ENCODE measurements at regions not wholly inside any gene's neighbourhood (a gene's known extent, or its start where the extent isn't known, plus 50 kb on each side); places are given as distances from the start of the nearest gene placed in this dataset.

DNA sequence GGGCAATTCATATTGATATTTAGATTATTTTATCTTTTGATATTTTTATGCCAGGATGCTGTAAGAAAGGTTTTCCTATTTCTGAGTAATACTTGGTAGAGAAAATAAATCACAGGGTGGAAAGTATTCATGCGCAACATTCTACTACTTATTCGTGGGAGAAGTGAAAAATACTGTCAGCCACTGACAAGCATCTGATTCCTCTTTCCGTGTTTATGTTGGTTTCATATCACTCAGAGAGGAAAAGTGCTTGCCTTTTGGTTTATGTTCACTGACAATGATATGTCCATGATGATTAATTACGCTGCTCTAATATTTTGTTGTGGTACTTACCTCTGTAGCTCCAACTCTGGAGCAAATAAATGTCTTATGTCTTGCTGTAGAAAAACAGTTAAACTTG is 429.4 kb downstream of the EDEM1 start:
- H3K27ac ChIP-seq (ENCODE audit: low read depth in 2 of 2, low read length in 2 of 2) = no peak overlapping the region
- H3K4me3 ChIP-seq (ENCODE audit: low read length in 3 of 3) = no peak overlapping the region
- H3K4me1 ChIP-seq (ENCODE audit: control insufficient read depth in 2 of 3, insufficient read depth in 2 of 3, low read depth in 1 of 3, low read length in 3 of 3) = peaks cover 0 to 2% (median 0%) of the 10 kb centered on the region in 3 donors
- peak in 2 of 5 donors; percentile 32 to 35 for DNase-seq
- no peaks in the 10 kb centered on the region for H3K36me3 ChIP-seq (ENCODE audit: control insufficient read depth in 2 of 3, insufficient read depth in 3 of 3, low read length in 3 of 3)
- intact Hi-C loops (cut with DNase I) = no loop called here
- TF ChIP-seq CTCF (IDR thresholded peaks at IDR 0.05; ENCODE audit: borderline replicate concordance, extremely low read depth, insufficient read depth) = no peak
- no peak overlapping the region for H3K9ac ChIP-seq (ENCODE audit: low read length in 3 of 3)
- H3K9me3 ChIP-seq (ENCODE audit: control insufficient read depth in 2 of 3, insufficient read depth in 1 of 3, low read length in 3 of 3) = no peaks in the 10 kb centered on the region
- no peaks in the 10 kb centered on the region for H3K27me3 ChIP-seq (ENCODE audit: control insufficient read depth, insufficient read depth, low read length)
- no peak for FAIRE-seq

GRCh38 chr3:5618170-5618569 is 430.7 kb downstream of the EDEM1 start:
- Histone ChIP-seq H3K4me3 (ENCODE audit: low read length in 3 of 3) (no peak overlapping the region), H3K4me1 (ENCODE audit: control insufficient read depth in 2 of 3, insufficient read depth in 2 of 3, low read depth in 1 of 3, low read length in 3 of 3) (peaks cover 0 to 2% (median 0%) of the 10 kb centered on the region in 3 donors), H3K27ac (ENCODE audit: low read depth in 2 of 2, low read length in 2 of 2) (no peak overlapping the region), H3K27me3 (ENCODE audit: control insufficient read depth, insufficient read depth, low read length) (no peaks in the 10 kb centered on the region), H3K9ac (ENCODE audit: low read length in 3 of 3) (no peak overlapping the region), H3K9me3 (ENCODE audit: control insufficient read depth in 2 of 3, insufficient read depth in 1 of 3, low read length in 3 of 3) (no peaks in the 10 kb centered on the region), H3K36me3 (ENCODE audit: control insufficient read depth in 2 of 3, insufficient read depth in 3 of 3, low read length in 3 of 3) (no peaks in the 10 kb centered on the region)
- TF ChIP-seq CTCF (IDR thresholded peaks at IDR 0.05; ENCODE audit: borderline replicate concordance, extremely low read depth, insufficient read depth) = no peak
- DNase-seq (no peak), FAIRE-seq (no peak)
- intact Hi-C loops (cut with DNase I) = no loop called here

GRCh38 chr3:5630406-5630805 is 442.9 kb downstream of the EDEM1 start:
- no peak overlapping the region for H3K4me3 ChIP-seq (ENCODE audit: low read length in 3 of 3)
- FAIRE-seq (no peak), DNase-seq (no peak)
- no peaks in the 10 kb centered on the region for H3K27me3 ChIP-seq (ENCODE audit: control insufficient read depth, insufficient read depth, low read length)
- no peaks in the 10 kb centered on the region for H3K9me3 ChIP-seq (ENCODE audit: control insufficient read depth in 2 of 3, insufficient read depth in 1 of 3, low read length in 3 of 3)
- no peak for TF ChIP-seq CTCF (IDR thresholded peaks at IDR 0.05; ENCODE audit: borderline replicate concordance, extremely low read depth, insufficient read depth)
- intact Hi-C loops (cut with DNase I) = no loop called here
- H3K4me1 ChIP-seq (ENCODE audit: control insufficient read depth in 2 of 3, insufficient read depth in 2 of 3, low read depth in 1 of 3, low read length in 3 of 3) = no peaks in the 10 kb centered on the region
- no peak overlapping the region for H3K9ac ChIP-seq (ENCODE audit: low read length in 3 of 3)
- no peaks in the 10 kb centered on the region for H3K36me3 ChIP-seq (ENCODE audit: control insufficient read depth in 2 of 3, insufficient read depth in 3 of 3, low read length in 3 of 3)
- H3K27ac ChIP-seq (ENCODE audit: low read depth in 2 of 2, low read length in 2 of 2) = no peak overlapping the region

DNA sequence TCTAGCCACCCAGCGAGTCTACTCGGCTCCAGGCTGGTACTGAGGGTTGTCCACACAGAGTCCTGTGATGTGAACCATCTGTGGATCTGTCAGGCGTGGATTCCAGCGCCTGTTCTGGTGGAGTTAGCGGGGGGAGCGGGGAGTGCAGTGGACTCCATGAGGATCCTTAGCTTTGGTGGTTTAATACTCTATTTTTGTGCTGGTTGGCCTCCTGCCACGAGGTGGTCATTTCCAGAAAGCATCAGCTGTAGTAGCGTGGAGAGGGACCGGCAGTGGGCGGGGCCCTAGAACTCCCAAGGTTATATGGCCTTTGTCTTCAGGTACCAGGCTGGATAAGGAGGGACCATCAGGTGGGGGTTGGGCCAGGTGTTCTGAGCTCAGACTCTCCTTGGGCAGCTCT is 446.5 kb downstream of the EDEM1 start:
- H3K27ac ChIP-seq (ENCODE audit: low read depth in 2 of 2, low read length in 2 of 2) = no peak overlapping the region
- FAIRE-seq (no peak), DNase-seq (no peak)
- TF ChIP-seq CTCF (IDR thresholded peaks at IDR 0.05; ENCODE audit: borderline replicate concordance, extremely low read depth, insufficient read depth) = no peak
- H3K9me3 ChIP-seq (ENCODE audit: control insufficient read depth in 2 of 3, insufficient read depth in 1 of 3, low read length in 3 of 3) = no peaks in the 10 kb centered on the region
- no peak overlapping the region for H3K4me3 ChIP-seq (ENCODE audit: low read length in 3 of 3)
- intact Hi-C loops (cut with DNase I) = no loop called here
- no peaks in the 10 kb centered on the region for H3K36me3 ChIP-seq (ENCODE audit: control insufficient read depth in 2 of 3, insufficient read depth in 3 of 3, low read length in 3 of 3)
- no peak overlapping the region for H3K9ac ChIP-seq (ENCODE audit: low read length in 3 of 3)
- H3K4me1 ChIP-seq (ENCODE audit: control insufficient read depth in 2 of 3, insufficient read depth in 2 of 3, low read depth in 1 of 3, low read length in 3 of 3) = no peaks in the 10 kb centered on the region
- H3K27me3 ChIP-seq (ENCODE audit: control insufficient read depth, insufficient read depth, low read length) = no peaks in the 10 kb centered on the region

All from kidney (tissue), 13 donors.